Tongue (tissue), 1 donor: ENCODE measurements at regions not wholly inside any gene's neighbourhood (a gene's known extent, or its start where the extent isn't known, plus 50 kb on each side); places are given as distances from the start of the nearest gene placed in this dataset.
A peak's percentile ranks its signal among the peaks of the same experiment; 100 is the strongest.
"Not testable (repeated sequence)": the region's sequence is repeated elsewhere in the genome, so short reads cannot be mapped to it uniquely, and the experiment has no call there.

Experiments used
- DNase-seq: peaks from one replicate; pipeline ENCODE4 v3.0.0-alpha.2; 2015

- no peak for DNase-seq
Observed at GRCh38 chr6:119871520-119871919, 522.0 kb upstream of the MAN1A1 start.

GRCh38 chr6:119865466-119866350, 516.1 kb upstream of the MAN1A1 start:
- DNase-seq: no peak

DNA sequence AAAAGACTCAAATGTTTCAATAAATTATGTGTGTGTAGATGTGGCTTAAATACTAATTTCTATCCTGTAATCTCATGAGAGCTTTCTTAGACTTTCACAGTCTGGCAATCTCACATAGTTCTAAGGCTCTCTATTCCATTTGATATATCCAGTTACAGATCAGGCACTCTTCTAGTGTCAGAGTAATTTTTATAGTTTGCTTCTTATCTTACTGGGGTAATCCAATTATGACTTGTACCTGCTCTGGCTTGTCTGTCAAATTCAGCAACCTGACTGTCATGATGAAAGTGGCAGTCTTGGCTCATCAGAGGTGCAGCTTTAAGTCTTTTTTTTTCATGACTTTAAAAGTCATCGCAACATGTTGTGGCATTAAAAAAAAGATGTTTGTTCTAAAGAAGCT, 513.2 kb upstream of the MAN1A1 start:
- no peak for DNase-seq

GRCh38 chr6:119858901-119859300, 509.3 kb upstream of the MAN1A1 start:
- DNase-seq: no peak

GRCh38 chr6:119856136-119856535, 506.6 kb upstream of the MAN1A1 start:
- no peak for DNase-seq

- peak; percentile 71 for DNase-seq
Observed at GRCh38 chr6:119848696-119849095, 499.1 kb upstream of the MAN1A1 start.

DNA sequence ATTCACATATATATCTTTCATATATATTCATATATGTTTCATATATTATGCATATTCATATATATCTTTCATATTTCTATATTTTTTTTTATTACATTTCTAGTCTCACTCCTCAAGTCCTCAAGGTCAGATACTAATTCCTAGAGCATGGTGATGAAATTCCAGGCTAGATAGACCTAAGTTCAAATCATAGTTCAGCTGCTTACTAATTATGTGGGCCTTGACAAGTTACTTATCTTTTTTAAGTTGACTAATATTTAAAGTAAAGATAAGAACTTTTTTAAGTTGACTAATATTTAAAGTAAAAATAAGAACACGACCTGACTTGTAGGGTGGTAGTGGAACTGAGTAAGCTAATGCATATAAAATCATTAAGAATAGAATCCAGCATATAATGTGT, 495.6 kb upstream of the MAN1A1 start:
- no peak for DNase-seq

DNA sequence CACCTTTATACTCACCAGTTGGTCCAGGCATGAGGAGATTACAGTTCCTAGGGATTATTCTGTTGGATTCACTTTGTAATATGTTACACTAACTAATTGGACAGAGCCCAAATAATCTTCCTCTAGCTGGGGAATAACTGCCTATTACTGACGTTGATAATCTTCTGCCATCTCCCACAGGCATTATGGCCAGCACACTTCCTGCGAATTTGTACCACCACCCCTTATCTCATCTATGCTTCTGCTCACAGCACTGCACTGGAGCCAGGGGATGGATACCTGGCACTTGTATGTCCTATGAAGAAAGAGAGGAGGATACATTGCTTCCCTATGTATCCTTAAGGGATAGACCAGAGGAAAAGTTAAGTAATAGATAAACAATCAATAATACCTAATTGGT, 494.8 kb upstream of the MAN1A1 start:
- DNase-seq: no peak

GRCh38 chr6:119842191-119842590, 492.6 kb upstream of the MAN1A1 start:
- DNase-seq: no peak

- no peak for DNase-seq
Observed at GRCh38 chr6:119838043-119838442, 488.5 kb upstream of the MAN1A1 start.

DNA sequence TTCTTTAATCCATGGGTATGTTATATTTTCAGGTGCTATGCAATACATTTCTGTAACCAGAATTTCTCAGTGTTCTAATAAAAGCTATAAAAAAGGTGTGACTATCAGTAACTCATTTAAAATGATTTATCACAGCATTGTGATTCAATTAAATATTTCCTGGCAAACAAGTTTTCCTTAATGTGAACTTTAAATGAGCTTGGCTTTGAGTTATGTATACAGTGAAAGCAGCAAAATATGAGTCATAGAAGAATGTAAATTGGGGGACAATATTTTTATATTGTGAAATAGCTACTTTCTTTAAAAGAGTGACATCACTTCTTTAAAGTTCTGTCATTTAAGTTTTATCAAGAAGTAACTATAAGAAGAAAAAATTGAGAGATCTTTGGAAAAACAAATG, 484.9 kb upstream of the MAN1A1 start:
- no peak for DNase-seq

DNA sequence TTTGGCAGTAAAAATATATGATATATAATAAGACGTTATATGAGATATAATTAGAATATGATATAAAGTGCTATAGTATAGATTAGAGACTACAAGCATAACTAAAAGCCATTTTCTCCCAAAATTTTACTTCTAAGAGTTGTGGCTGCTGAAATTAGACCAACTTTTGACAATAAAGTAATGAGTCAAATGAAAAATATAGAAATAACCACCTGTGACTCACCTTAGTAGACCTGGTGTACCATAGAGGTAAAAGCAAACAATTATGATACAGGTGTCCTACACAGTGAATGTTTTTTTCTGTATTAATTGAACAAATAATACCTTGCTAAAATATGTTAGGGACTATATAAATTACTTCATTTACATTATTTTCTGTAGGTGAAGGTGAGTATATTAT, 482.9 kb upstream of the MAN1A1 start:
- no peak for DNase-seq

GRCh38 chr6:119830494-119831295, 481.1 kb upstream of the MAN1A1 start:
- peak; percentile 14 for DNase-seq

DNA sequence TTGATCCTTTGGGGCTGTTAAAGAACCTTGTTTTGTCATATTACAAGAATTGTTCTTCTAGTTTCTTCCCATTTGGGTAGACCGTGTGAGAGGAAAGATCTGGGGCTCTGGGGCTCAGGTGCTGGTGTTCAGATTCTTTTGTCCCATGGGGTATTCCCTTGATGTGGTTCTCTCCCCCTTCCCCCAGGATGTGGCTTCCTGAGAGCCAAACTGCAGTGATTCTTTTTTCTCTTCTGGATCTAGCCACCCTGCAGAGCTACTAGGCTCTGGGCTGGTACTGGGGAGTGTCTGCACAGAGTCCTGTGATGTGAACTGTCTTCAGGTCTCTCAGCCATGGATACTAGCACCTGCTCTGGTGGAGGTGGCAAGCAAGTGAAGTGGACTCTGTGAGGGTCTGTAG, 480.5 kb upstream of the MAN1A1 start:
- DNase-seq: no peak

GRCh38 chr6:119829499-119829898, 479.9 kb upstream of the MAN1A1 start:
- DNase-seq: not testable (repeated sequence)

DNA sequence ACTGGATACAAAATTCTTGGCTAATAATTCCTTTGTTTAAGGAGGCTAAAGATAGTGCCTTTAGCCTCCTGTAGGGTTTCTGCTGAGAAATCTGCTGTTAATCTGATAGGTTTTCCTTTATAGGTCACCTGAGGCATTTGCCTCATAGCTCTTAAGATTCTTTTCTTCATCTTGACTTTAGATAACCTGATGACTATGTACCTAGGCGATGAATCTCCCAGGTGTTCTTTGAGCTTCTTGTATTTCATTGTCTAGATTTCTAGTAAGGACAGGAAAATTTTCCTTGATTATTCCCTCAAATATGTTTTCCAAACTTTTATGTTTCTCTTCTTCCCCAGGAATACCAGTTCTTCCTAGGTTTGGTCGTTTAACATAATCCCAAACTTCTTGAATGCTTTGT, 479.4 kb upstream of the MAN1A1 start:
- DNase-seq: no peak

DNA sequence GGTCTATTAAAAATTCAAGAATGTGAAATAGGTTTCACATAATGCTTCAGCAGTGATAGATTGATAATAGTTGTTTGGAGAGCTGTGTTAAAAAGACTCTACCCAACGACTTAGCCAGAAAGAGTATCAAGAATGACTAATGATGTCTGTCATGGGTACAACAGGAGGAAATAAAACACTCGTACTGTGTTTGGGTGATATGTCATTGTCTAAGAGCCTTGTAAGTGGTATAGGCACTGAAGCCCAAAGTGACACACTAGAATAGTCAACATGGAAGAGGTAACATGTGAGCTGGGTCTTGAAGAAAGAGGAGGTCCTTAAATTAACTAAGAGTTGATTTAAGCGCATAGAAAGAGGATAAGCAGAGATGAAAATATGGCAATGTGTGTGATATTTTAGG, 471.8 kb upstream of the MAN1A1 start:
- DNase-seq: no peak

- no peak for DNase-seq
Observed at GRCh38 chr6:119818876-119819275, 469.3 kb upstream of the MAN1A1 start.

GRCh38 chr6:119814609-119815400, 465.2 kb upstream of the MAN1A1 start:
- DNase-seq: no peak

GRCh38 chr6:119802464-119802863, 452.9 kb upstream of the MAN1A1 start:
- DNase-seq: no peak

DNA sequence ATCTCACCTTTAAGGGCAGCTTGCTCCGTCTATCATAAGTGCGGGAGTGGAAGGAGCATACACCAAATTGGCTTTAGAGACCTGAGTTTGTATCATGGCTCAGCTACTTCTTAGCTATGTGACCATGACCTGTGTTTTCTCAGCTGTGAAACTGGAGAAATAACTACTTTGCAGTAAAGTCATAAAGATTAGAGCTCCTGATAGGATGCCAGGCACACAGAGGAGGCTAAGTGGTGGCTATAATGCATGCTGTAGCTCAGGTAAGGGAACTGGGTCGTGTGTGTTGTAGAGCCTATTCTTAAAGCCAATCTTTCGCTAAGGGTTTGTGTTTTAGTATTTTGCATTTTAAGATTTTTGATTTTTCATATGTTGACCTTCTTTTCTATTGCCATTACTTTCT, 451.5 kb upstream of the MAN1A1 start:
- no peak for DNase-seq

DNA sequence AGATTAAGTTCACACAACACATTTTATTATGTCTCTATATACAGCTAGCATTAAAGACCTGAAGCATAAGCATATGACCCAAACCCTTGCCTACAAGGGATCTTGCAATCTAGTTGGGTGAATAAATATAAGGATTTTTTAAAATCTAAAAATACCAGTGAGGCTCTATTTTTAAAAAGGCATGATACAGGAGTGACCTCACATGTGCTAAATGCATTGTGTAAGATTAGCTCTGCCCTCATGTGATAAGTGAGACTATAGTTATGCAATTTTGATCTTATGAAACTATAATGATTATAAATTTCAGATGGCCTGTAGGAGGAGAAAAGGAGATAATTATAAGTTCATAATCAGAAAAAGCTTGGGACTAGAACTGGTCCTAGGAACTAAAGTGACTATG, 451.0 kb upstream of the MAN1A1 start:
- no peak for DNase-seq
